NCI-H1694 (cell line): ENCODE measurements at regions not wholly inside any gene's neighbourhood (a gene's known extent, or its start where the extent isn't known, plus 50 kb on each side); places are given as distances from the start of the nearest gene placed in this dataset.
"Not testable (repeated sequence)": the region's sequence is repeated elsewhere in the genome, so short reads cannot be mapped to it uniquely, and the experiment has no call there.

Experiments used
- DNase-seq: peaks from one replicate; lab custom pipeline; 2025; lab: John Stamatoyannopoulos, UW

- DNase-seq: no peak
Observed at GRCh38 chr7:119945822-119946221, 327.2 kb upstream of the KCND2 start.

- no peak for DNase-seq
Observed at GRCh38 chr7:119949053-119949452, 323.9 kb upstream of the KCND2 start.

DNA sequence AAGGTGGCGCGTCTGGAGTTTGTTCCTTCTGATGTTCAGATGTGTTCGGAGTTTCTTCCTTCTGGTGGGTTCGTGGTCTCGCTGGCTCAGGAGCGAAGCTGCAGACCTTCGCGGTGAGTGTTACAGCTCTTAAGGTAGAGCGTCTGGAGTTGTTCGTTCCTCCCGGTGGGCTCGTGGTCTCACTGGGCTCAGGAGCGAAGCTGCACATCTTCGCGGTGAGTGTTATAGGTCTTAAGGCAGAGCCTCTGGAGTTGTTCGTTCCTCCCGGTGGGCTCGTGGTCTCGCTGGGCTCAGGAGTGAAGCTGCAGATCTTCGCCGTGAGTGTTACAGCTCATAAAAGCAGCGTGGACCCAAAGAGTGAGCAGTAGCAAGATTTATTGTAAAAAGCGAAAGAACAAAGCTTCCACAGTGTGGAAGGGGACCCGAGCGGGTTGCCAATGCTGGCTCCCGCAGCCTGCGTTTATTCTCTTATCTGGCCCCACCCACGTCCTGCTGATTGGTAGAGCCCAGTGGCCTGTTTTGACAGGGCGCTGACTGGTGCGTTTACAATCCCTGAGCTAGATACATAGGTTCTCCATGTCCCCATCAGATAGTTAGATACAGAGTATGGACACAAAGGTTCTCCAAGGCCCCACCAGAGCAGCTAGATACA lies 322.5 kb upstream of the KCND2 start:
- not testable (repeated sequence) for DNase-seq

DNA sequence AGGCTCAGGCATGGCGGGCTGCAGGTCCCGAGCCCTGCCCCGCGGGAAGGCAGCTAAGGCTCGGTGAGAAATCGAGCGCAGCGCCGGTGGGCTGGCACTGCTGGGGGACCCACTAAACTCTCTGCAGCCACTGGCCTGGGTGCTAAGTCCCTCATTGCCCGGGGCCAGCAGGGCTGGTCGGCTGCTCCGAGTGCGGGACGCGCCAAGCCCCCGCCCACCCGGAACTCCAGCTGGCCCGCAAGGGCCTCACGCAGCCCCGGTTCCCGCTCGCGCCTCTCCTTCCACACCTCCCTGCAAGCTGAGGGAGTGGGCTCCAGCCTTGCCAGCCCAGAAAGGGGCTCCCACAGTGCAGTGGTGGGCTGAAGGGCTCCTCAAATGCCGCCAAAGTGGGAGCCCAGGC lies 321.4 kb upstream of the KCND2 start:
- not testable (repeated sequence) for DNase-seq

DNA sequence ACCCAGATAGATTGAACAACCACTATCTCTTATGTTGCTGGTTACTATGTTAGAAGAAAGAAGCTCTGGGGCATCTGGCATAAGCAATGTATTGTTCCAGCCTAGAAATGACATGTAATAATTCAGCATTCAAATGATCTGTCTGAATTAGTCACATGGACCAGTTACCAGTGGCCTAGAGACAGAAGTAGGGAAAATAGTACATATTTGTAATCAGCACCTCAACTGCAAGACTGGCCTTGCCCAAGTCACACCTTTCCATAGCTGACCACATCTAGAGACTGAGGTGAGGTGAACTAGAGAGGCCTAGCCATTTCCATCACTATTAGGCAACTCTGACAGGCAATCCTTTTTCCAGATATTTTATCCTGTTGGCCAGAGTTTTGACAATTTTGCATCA lies 315.6 kb upstream of the KCND2 start:
- no peak for DNase-seq

GRCh38 chr7:119959811-119960210 lies 313.2 kb upstream of the KCND2 start:
- DNase-seq: no peak

DNA sequence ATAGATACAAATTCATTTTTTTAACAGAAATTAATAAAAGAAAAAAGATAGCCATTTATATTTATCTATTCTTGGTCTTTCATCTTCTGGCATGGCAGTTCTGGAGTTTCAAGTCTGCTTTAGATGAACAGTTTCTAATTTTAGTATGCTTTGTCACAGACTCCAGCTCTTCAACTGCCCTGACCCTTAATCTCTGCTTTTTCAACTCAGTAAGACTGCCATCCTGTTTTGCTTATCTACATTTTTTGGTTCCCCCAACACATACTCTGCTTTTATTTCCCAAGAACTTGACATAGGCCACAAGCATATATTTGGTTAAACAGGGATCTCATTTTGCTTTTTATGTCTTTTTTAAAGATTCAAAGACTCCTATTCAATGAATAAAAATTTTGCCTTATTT lies 309.3 kb upstream of the KCND2 start:
- DNase-seq: no peak

DNA sequence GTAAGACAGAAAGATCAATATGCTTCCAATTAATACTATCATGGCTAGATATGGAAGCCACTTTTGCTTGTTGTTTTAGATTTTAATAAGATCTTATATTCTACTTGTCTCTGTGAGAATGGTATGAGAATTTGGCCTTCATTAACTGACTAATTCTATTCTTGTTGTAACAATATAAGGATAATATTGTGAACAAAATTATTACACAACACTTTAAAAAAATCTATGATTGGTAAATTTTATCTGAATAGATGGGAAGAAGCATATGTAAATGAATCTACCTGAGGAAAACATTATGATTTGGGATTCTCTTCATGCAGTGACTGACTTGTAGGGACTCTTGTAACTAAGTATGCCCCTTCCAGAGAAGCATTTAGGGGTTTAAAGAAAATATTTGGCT lies 308.9 kb upstream of the KCND2 start:
- DNase-seq: no peak

DNA sequence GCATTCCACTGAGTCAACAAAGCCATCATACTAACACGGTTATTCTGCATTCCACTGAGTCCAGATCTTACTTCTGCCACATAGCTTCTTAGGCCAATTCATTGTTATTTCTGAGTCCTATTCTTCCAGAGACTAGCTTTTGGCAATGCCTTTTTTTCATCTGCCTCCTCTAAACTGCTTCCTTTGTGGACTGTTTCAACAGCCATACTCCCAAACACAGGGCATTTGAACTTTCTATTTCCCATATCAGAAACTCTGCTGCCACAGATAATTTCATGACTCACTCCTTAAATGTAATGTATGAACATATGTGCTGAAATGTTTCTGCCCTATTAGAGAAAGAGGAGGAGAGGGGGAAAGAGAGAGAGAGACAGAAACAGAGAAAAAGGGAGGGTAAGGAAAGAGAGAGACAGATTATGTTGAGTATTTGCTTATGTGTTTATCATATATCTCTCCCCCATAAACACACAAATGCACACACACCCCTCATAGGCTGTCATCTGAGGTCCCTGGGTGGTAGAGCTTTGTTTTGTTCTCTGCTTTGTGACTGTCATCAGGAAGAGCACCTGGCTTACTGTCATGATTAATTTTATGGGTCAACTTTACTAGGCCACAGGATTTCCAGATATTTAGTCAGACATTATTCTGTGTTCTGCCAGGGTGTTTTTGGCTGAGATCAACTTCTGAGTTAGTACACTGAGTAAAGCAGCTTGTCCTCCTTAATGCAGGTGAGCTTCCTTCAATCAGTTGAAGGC lies 308.0 kb upstream of the KCND2 start:
- no peak for DNase-seq

DNA sequence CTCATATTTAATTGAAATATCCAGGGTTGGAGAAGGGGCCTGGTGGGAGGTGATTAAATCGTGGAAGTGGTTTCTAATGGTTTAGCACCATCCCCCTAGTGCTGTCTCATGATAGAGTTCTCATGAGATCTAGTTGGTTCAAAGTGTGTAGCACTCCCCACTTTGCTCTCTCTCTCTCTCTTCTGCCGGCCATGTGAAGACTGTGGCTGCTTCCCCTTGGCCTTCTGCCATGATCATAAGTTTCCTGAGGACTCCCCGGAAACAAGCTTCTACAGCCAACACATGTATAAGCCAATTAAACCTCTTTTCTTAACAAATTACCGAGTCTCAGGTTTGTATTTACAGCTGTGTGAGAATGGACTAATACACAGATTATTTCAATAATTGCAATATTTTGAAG lies 305.8 kb upstream of the KCND2 start:
- DNase-seq: no peak

- not testable (repeated sequence) for DNase-seq
Observed at GRCh38 chr7:119968411-119968810, 304.6 kb upstream of the KCND2 start.

GRCh38 chr7:119969054-119969453 lies 303.9 kb upstream of the KCND2 start:
- no peak for DNase-seq

DNA sequence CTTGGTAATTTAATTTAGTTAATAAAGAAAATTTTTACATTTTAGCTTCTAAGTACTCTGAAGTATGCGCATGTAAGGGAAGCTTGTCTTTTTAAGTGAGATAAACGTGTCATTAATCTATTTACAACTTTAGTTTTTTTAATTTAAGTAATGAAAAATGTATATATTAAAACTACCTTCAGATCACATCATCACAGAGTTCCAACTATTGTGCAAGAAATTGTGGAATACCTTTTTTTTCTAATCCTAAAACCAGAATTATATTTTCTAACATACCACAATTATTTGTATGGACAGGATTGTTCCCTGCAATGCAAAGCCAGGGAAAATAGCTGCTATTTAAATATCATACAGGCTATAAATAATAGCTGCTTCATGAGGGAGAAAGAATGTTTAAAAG lies 303.2 kb upstream of the KCND2 start:
- no peak for DNase-seq

DNA sequence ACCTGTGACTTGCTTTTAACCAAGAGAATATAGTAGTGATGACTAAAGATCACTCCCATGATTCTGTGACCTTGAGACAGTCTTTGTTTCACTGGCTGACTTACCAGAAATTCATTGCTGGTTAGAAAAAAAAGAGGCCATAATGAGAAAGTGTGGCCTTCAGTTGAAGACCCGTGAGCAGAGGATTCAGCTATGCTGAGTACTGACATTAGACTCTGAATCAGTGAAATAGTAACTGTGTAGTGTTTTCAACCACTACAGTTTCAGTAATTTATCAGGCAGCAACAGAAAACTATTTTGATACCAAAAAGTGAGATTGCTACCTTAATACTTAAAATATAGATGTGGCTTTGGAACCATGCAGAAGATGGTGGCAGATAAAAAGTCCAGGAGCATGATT lies 298.0 kb upstream of the KCND2 start:
- DNase-seq: no peak

- DNase-seq: no peak
Observed at GRCh38 chr7:119982884-119983283, 290.1 kb upstream of the KCND2 start.

DNA sequence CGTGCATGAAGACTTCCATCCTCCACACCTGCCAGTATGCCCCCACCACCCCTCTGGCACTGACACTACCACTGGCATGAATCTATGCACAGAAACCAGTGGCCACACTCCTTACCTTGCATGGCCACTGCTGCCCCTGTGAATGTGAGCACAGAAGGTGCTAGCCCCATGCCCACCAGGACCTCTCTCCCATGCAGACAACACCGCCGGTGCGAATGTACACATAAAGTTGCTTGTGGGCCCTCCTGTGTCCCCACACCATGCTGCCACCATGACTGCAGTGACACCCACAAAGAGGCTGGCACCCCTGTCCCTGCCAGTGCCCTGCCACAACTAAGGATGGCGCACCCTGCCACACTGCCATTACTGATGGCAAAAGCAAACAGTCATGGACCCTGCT lies 289.5 kb upstream of the KCND2 start:
- DNase-seq: no peak

GRCh38 chr7:119984247-119984646 lies 288.7 kb upstream of the KCND2 start:
- DNase-seq: no peak

- no peak for DNase-seq
Observed at GRCh38 chr7:119988401-119988800, 284.6 kb upstream of the KCND2 start.

- no peak for DNase-seq
Observed at GRCh38 chr7:119994928-119995327, 278.0 kb upstream of the KCND2 start.

GRCh38 chr7:119996634-119997033 lies 276.3 kb upstream of the KCND2 start:
- DNase-seq: no peak

- DNase-seq: no peak
Observed at GRCh38 chr7:119999738-120000475, 273.1 kb upstream of the KCND2 start.

DNA sequence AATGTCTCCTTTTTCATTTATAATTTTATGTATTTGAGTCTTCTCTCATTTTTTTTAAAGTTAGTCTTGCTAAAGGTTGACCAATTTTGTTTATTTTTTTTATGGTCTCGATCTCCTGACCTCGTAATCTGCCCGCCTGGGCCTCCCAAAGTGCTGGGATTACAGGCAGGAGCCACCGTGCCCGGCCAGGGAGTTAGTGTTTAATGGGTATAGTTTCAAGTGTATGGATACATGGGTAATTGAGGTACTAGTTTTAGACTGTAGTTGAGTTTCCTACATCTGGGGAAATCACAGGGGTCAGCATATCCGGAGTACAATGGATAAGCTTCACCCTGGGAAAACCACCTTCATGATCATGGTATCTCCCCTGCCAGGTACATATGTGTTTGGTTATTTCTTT lies 267.3 kb upstream of the KCND2 start:
- DNase-seq: no peak

GRCh38 chr7:120014301-120014700 lies 258.7 kb upstream of the KCND2 start:
- not testable (repeated sequence) for DNase-seq
